AG09309 (cell line): ENCODE measurements at regions not wholly inside any gene's neighbourhood (a gene's known extent, or its start where the extent isn't known, plus 50 kb on each side); places are given as distances from the start of the nearest gene placed in this dataset.
A peak's percentile ranks its signal among the peaks of the same experiment; 100 is the strongest.

Experiments
- DNase-seq: peaks from one replicate; pipeline ENCODE4 v3.0.0-alpha.2; 2010; ENCODE audit warnings: low read depth
- H3K4me3 ChIP-seq: 2 replicates; pipeline ENCODE4 v1.5.1; 2011; ENCODE audit warnings: mild to moderate bottlenecking, low read depth, low read length, moderate library complexity; ENCODE audit not compliant: control insufficient read depth
- TF ChIP-seq, protein P1 (sequence below): IDR thresholded peaks from 2 replicates; pipeline ENCODE4 v1.5.1; 2011; ENCODE audit warnings: mild to moderate bottlenecking, low read depth, low read length, inconsistent platforms; ENCODE audit not compliant: insufficient read depth, control insufficient read depth; ENCODE audit errors: missing control alignments

DNA sequence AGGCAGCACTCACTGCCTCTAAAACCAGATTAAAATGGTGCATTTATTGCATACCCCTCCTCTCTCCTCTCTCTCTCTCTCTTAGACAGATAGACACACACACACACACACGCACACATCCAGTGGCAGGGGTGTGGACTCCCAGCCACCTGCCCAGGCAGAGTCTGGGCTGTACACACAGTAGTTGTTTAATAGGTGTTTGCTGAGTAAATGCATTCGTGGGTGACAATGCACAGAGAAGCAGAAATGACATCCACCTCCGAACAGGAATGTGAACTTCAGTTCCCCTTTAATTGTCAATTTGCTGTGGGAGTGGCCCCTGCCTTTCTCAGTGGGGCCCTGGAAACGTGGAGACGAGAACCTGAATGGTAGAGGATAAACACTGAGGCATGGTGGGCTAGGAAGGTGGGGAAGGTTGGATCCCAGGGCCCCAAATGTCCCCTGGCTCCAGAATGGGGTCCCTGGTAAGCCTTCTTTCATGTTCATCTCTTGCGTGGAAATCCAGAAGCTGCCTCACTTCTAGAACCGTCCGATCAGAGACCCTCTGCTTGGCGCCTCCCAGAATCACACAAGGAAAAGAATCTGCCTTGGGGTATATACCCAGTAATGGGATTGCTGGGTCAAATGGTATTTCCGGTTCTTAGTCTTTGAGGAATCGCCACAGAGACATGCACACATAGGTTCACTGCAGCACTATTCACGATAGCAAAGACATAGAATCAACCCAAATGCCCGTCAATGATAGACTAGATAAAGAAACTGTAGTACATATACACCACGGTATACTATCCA lies 58.5 kb upstream of the ECHDC3 start:
- no peak overlapping the region for H3K4me3 ChIP-seq
- TF ChIP-seq, protein P1, sequence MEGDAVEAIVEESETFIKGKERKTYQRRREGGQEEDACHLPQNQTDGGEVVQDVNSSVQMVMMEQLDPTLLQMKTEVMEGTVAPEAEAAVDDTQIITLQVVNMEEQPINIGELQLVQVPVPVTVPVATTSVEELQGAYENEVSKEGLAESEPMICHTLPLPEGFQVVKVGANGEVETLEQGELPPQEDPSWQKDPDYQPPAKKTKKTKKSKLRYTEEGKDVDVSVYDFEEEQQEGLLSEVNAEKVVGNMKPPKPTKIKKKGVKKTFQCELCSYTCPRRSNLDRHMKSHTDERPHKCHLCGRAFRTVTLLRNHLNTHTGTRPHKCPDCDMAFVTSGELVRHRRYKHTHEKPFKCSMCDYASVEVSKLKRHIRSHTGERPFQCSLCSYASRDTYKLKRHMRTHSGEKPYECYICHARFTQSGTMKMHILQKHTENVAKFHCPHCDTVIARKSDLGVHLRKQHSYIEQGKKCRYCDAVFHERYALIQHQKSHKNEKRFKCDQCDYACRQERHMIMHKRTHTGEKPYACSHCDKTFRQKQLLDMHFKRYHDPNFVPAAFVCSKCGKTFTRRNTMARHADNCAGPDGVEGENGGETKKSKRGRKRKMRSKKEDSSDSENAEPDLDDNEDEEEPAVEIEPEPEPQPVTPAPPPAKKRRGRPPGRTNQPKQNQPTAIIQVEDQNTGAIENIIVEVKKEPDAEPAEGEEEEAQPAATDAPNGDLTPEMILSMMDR: no peak
- DNase-seq: no peak

DNA sequence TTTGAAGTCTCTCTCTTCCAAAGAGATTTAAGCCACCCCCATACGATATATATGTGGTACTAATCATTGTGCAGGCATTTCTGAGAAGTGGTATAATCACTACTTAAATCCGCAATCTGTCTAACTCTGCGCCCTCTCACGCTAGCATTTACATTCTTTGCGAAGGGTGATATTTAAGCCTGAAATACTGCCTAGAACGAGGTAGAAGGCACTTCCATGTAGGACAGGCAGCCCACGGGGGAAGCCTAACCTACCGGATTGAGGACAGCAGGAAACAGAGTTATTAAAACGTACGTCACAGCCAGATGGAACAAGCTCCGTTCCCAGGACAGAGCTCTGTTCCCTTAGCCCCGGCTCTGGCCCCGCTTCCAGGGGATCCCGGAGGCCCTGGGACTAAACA lies 59.3 kb upstream of the ECHDC3 start:
- TF ChIP-seq, protein P1: no peak
- no peak overlapping the region for H3K4me3 ChIP-seq
- DNase-seq: no peak

DNA sequence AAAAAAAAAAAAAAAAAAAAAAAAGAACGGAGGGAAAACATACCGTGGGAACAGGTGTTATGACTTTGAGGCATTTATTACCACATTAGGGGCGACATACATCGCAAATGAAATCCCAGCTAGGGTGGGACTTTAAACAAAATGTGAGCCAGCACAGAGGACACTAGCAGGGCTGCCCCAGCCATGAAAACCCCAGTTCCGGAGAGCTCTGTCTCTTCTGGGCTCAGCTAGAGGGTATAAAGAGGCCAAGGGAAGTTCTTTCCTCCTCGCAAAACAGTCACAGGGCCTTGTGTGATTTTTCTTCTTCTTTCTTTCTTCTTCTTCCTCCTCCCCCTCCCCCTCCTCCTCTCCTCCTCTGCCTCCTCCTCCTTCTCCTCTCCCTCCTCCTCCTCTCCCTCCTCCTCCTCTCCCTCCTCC lies 59.9 kb upstream of the ECHDC3 start:
- H3K4me3 ChIP-seq: no peak overlapping the region
- DNase-seq: no peak
- TF ChIP-seq, protein P1: no peak

DNA sequence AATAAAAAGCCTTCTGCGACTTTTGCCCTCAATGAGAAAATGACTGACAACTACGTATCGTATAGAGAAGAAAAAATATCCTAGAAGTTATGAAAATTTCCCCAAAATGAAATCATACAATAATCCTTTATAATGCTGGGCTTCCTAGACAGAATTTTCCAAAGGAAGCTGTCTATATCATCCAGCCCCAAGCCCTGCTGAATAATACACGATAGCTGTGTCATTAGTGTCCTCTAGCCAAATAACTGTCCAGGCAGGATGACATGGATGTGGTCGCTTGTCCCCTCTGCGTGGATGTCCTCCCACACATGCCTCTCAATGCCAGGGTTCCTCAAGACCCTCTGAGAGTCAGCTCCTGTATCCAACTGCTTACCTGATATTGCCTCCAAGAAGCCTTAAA lies 61.7 kb upstream of the ECHDC3 start:
- TF ChIP-seq, protein P1: no peak
- H3K4me3 ChIP-seq: no peak overlapping the region
- DNase-seq: no peak

DNA sequence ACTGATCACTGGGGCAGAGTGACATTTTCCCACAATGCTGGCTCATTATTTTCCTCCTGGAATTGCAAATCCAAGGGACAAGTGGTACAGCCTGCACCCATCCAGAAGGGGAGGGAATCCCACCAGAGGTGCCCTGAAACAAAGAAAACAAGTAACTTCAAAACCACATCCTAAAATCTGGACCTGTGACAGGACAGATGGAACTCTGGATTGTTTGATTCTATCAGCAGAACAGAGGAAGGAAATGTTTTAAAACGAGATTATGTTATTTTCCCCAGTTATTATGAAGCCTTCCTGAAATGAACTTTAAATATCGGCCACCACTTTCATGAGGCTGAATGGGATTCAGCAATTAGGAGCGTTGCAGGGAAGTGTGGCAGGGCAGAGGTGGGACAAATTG lies 62.2 kb upstream of the ECHDC3 start:
- no peak for DNase-seq
- TF ChIP-seq, protein P1: no peak
- no peak overlapping the region for H3K4me3 ChIP-seq

DNA sequence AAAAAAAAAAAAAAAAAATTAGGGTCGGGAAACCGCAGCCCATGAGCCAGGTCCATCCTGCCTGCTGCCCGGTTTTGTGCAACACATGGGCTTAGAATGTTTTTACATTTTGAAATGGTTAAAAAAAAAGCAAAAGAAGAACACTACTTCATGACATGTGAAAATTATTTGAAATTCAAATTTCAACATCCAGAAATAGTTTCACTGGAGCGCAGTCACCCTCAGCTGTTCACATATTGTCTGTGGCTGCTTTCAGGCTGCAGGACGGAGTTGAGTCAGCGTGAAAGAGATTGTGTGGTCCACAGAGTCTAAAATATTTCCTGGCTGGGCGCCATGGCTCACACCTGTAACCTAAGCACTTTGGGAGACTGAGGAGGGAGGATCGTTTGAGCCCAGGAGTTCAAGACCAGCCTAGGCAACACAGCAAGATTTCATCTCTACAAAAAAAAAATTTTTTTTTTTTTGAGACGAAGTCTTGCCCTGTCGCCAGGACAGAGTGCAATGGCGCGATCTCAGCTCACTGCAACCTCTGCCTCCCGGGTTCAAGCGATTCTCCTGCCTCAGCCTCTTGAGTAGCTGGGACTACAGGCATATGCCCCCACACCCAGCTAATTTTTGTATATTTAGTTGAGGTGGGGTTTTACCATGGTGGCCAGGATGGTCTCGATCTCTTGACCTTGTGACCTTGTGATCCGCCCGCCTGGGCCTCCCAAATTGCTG lies 63.9 kb upstream of the ECHDC3 start:
- TF ChIP-seq, protein P1: no peak
- DNase-seq: peak; percentile 38
- no peak overlapping the region for H3K4me3 ChIP-seq
